GM21526 (cell line): ENCODE measurements at regions not wholly inside any gene's neighbourhood (a gene's known extent, or its start where the extent isn't known, plus 50 kb on each side); places are given as distances from the start of the nearest gene placed in this dataset.

ENCODE experiments used
- ATAC-seq: cut with Tn5 transposase; IDR thresholded peaks from one replicate; pipeline ENCODE4 v1.9.1; 2021; ENCODE audit warnings: moderate library complexity; ENCODE audit not compliant: unreplicated experiment, low FRiP score

GRCh38 chr4:180550106-180550505 is 1693.1 kb upstream of the TENM3 start:
- no peak for ATAC-seq

DNA sequence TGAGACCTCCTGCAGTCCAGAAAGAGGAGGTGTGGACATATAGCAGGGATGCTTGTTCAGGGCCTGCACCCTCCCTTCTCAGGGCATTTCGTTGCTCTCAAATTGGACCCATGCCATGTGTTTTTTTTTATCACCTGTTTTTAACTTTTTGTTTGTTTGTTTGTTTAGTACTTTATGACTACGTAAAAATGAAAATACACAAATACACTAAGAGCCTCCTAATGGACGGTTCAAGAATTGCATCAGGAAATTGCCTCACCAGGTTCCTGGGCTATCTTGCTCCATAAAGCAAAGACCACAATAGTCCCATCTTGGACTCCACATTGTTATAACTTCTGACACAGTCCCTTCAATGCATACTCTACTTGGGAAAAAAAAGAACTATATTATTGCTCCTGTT is 1685.9 kb upstream of the TENM3 start:
- no peak for ATAC-seq

DNA sequence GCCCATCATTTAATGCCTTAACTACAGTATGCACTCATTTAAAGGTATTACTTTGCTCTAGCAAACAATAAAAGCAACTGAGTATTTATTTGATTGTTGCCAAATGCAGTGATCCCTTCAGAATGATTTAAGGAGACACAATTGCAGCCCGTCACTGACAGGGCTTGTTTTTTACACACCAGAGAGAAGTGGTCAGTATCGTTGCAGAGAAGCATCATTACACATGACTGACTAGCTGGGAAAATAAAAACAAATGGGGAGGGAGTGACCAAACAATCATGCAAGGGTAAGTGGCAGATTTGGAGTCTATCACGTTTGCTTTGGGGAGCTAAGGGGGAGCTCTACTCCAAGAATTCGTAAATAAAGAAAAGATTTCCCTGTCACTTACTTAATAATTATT is 1685.3 kb upstream of the TENM3 start:
- no peak for ATAC-seq

DNA sequence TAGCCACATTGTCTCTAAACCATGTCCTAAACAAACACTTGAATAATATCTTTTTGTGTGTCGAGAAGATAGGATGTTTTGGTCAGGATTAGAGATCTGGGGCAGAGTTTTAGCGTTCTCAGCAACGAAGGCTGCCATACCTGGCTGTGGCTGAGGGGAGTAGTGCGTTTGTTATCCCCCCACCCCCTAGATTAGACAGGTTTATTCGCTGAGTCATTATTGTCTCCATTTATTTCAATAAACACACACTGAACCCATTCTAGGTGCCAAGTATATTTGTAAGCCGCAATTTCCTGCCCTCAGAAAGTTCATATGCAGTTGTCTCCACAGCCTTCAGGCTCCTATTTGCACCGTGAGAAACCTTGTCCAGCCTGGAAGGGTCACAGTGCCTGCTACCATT is 1684.8 kb upstream of the TENM3 start:
- no peak for ATAC-seq

- no peak for ATAC-seq
Observed at GRCh38 chr4:180560896-180561295, 1682.3 kb upstream of the TENM3 start.

GRCh38 chr4:180564026-180564425 is 1679.2 kb upstream of the TENM3 start:
- ATAC-seq: no peak

GRCh38 chr4:180564448-180564847 is 1678.8 kb upstream of the TENM3 start:
- no peak for ATAC-seq

- no peak for ATAC-seq
Observed at GRCh38 chr4:180565856-180566431, 1677.3 kb upstream of the TENM3 start.

GRCh38 chr4:180566492-180566891 is 1676.7 kb upstream of the TENM3 start:
- no peak for ATAC-seq

DNA sequence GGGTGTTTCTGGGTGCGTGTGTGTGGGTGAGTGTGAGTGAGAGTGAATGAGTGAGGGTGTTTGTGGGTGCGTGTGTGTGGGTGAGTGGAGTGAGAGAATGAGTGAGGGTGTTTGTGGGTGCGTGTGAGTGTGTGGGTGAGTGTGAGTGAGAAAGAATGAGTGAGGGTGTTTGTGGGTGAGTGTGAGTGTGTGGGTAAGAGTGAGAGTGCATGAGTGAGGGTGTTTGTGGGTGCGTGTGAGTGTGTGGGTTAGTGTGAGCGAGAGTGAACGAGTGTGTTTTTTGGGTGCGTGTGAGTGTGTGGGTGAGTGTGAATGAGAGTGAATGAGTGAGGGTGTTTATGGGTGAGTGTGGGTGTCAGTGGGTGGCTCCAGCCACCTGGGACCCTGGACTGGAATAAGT is 1676.1 kb upstream of the TENM3 start:
- ATAC-seq: no peak

- ATAC-seq: no peak
Observed at GRCh38 chr4:180571516-180572055, 1671.6 kb upstream of the TENM3 start.

GRCh38 chr4:180578175-180578574 is 1665.0 kb upstream of the TENM3 start:
- ATAC-seq: no peak

GRCh38 chr4:180581061-180581460 is 1662.1 kb upstream of the TENM3 start:
- ATAC-seq: no peak

GRCh38 chr4:180587379-180587778 is 1655.8 kb upstream of the TENM3 start:
- ATAC-seq: no peak

DNA sequence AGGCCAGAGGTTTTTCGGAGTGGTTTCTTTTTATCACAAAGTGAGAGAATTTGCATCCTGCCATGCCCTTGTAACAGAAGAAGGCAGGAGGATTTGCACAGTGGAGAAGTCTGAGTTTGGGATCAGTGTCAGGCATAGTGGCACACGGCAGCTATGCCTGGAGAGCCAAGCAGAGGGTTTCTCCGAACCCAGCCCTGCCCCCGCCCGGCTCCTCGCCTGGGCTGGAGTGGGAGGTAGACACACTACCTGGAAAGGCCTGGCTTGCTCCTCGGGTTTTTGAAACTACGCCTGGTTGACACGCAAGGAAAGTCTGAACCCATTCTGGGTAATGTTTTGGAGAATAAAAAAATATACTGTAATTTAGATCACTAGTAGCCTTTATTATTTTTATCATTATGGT is 1653.6 kb upstream of the TENM3 start:
- no peak for ATAC-seq

GRCh38 chr4:180596888-180597483 is 1646.2 kb upstream of the TENM3 start:
- no peak for ATAC-seq

GRCh38 chr4:180598281-180598680 is 1644.9 kb upstream of the TENM3 start:
- no peak for ATAC-seq

DNA sequence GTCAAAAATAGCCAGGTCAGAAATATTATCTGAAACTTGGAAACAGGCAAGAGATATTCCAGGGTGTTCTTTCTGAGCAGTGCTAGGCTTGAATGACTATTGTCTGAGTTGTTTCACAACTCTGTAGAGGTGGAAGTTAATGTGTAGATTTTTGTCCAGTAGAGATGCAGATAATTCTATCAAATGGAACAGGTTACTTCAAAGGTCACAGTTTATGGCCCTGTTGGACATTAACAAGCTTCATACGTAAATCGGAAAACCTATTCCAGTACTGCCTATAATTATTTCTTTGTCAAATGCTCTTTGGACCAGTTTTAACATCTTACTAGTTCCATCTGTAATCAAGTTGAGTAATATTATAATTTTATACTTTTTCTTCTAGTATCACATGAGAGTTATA is 1639.4 kb upstream of the TENM3 start:
- no peak for ATAC-seq

GRCh38 chr4:180610324-180610723 is 1632.9 kb upstream of the TENM3 start:
- ATAC-seq: no peak

GRCh38 chr4:180615746-180616145 is 1627.5 kb upstream of the TENM3 start:
- no peak for ATAC-seq

GRCh38 chr4:180617196-180617595 is 1626.0 kb upstream of the TENM3 start:
- ATAC-seq: no peak

DNA sequence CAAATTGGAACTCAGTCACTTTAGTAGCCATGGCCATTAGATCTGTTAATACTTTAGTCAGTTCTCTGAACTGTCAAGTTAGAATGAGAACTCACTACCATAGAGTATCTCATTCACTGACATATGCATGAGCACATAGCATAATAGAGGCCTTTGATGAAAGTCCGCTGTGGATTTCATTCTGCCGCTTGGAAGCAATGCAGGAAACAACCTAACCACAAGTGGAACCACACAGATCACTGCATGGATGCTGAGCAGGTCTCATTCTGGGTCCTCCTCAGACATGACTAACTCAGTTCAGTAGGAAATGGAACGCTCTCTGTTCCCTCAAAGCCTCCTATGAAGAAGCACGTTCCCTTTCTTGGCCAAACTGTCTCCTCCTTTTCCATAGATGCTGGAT is 1624.8 kb upstream of the TENM3 start:
- ATAC-seq: no peak

- no peak for ATAC-seq
Observed at GRCh38 chr4:180619440-180619839, 1623.8 kb upstream of the TENM3 start.
